GM19351 (cell line): ENCODE measurements at regions not wholly inside any gene's neighbourhood (a gene's known extent, or its start where the extent isn't known, plus 50 kb on each side); places are given as distances from the start of the nearest gene placed in this dataset.

Experiments
- ATAC-seq: cut with Tn5 transposase; IDR thresholded peaks from one replicate; pipeline ENCODE4 v1.9.1; 2021; ENCODE audit warnings: mild to moderate bottlenecking, moderate library complexity; ENCODE audit not compliant: unreplicated experiment

DNA sequence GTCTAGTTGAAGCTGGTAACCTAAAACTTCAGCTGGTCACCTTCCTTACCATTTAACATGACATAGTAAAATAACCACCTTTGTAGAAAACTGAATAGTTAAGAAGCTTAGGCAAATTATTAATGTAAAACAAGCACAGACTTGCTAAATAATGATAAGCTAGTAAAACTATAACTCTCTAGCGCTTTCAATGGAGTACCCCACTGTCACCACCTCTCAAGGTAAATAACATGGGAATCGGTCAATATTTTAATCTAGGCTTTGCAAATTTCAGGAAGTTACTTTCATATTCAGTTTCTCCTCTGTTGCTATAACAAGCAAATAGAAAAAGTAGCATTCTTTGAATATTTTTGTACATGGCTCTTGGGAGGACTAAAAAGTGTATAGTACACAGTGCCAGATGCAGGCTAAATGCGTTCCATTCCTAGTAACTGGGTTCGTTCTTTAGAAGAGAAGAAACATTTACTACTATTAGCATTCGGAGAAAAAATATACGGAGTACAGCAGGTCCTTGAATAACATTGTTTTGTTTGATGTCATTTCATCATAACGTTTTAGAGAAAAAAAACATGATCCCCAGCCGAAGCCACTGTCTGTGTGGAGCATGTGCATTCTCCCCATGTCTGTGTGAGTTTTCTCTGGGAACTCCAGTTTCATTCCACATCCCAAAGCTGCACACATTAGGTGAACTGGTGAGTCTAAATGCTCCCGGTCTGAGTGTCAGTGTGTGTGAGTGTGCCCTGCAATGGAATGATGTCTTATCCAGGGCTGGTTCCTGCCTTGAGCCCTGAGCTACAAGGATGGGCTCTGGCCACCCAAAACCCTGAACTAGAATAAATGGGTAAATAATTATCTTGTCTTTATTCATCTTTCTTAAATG lies 52.5 kb downstream of the EPRS1 start:
- ATAC-seq, result no peak

- no peak for ATAC-seq
Observed at GRCh38 chr1:219991919-219992318, 54.4 kb downstream of the EPRS1 start.

DNA sequence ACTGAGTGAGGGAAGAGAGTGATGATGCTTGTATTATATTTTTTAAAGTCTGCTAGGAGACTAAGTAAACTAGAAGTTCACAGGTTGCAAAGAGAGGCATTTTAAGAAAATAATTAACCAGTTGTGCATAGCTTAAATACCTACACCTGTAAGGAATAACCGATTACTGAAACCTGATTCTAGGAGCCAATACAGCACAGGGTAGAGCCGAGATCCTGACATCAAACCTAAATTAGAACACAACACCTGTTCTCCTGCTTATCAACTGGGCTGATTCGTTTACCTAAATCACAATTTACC lies 54.8 kb downstream of the EPRS1 start:
- ATAC-seq, result no peak

- no peak for ATAC-seq
Observed at GRCh38 chr1:219990782-219991510, 55.4 kb downstream of the EPRS1 start.

DNA sequence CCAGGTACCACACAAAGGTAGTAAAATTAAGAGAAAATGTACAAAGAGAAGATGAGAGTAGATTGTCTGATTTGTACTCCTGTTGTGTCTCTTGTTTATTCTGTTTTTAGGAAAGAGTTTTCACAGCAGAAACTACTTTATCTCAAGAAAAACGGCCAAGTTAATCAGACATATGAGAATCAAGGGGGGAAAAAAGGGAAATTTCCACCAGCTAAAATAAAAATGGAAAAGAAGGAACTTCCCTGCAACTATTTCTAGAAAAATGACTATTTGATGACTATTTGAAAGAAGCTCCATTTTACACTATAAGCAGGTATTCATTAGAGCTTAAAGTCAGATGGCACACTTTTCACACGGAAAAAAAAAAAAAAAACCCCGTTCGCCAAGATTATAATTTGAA lies 56.5 kb downstream of the EPRS1 start:
- ATAC-seq, result no peak

GRCh38 chr1:219988818-219989217 lies 57.5 kb downstream of the EPRS1 start:
- ATAC-seq, result no peak

GRCh38 chr1:219988387-219988786 lies 57.9 kb downstream of the EPRS1 start:
- peak; percentile 77 for ATAC-seq

DNA sequence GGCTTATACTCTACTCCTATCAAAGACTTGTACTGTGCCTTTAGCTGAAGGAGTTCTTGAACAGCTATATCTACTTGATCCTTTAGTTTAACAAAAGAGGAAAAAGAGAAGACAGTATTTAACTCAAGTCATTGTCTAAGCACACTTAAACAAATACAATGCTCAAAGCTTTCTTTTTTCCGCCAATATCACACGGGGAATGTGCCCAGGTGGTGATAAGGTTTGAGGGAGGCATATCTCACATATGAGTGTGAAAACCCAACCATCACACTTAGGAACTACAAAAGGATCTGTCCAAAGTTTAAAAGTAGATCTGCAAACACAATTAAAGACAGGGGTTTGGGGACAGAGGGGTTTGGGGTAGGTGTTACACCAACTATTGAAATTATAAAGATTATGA lies 59.0 kb upstream of the SLC30A10 start:
- ATAC-seq, result no peak

DNA sequence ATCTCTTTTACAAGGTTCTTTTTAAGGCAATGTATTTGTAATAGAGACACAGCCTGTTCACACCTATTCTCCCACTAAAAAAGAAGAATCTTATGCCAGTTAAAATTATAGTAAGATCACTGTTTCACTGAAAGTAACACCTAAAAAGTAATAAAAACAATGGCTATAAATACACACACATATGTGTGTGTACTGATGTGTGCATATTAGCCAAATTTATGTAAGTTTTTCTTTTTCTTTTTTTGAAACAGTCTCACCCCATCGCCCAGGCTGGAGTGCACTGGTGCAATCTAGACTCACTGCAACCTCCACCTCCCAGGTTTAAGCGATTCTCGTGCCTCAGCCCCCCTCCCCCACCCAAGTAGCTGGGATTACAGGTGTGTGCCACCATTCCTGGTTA lies 56.8 kb upstream of the SLC30A10 start:
- peak; percentile 47 for ATAC-seq
